ENCODE measurements at regions not wholly inside any gene's neighbourhood (a gene's known extent, or its start where the extent isn't known, plus 50 kb on each side); places are given as distances from the start of the nearest gene placed in this dataset.

DNA sequence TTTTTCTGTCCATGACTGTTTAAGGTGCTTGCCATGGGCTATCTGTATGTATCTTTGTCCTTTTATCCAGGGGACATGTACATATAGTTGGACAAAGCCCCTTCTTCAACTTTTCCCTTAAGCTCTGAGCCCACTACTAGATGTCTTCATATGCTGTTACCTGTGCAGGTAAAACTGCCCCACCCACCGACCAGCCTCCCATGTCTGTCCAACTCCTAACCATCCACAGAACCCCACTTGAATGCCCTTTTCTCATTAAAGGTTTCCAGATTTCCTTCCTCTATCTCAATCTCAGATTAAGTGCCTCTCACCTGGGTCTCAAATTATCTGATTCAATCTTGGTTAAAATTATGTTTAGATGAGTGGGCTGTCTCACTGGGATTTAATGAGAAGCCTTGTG, 136.3 kb downstream of the RNASET2 start:
- Histone ChIP-seq H3K4me3 (no peak overlapping the region), H3K27ac (no peak overlapping the region), H3K36me3 (no peaks in the 10 kb centered on the region), H3K4me1 (no peaks in the 10 kb centered on the region), H3K27me3 (no peaks in the 10 kb centered on the region), H3K9me3 (no peaks in the 10 kb centered on the region)
- TF ChIP-seq EP300 (IDR thresholded peaks at IDR 0.05) = no peak
- TF ChIP-seq, protein P1, sequence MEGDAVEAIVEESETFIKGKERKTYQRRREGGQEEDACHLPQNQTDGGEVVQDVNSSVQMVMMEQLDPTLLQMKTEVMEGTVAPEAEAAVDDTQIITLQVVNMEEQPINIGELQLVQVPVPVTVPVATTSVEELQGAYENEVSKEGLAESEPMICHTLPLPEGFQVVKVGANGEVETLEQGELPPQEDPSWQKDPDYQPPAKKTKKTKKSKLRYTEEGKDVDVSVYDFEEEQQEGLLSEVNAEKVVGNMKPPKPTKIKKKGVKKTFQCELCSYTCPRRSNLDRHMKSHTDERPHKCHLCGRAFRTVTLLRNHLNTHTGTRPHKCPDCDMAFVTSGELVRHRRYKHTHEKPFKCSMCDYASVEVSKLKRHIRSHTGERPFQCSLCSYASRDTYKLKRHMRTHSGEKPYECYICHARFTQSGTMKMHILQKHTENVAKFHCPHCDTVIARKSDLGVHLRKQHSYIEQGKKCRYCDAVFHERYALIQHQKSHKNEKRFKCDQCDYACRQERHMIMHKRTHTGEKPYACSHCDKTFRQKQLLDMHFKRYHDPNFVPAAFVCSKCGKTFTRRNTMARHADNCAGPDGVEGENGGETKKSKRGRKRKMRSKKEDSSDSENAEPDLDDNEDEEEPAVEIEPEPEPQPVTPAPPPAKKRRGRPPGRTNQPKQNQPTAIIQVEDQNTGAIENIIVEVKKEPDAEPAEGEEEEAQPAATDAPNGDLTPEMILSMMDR (IDR thresholded peaks at IDR 0.05) = no peak
- no peak for TF ChIP-seq POLR2A (IDR thresholded peaks at IDR 0.05)
- 89 to 95% methylated on average over 1 of the region's 1 CpG for WGBS, 2 donors
- DNase-seq (ENCODE audit: low spot score in 2 of 2) = no peak

DNA sequence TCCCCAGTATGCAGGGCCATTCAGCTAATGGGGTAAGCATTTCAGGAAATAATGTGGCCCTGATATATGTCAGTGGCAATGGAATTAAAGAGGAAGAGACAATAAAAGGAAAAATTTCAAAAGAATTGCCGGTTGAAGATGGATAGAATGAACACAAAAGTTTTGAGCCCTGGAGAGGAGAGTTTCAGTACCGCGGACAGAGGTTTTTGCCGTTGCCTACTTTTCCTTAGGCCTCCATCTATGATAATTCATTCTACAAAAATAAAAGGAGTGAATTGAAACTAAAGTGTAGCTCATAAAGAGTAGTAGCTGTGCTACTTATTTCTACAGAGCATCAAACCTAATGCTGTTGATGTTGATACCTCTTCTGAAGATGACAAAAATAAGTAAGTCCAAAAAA, 140.7 kb downstream of the RNASET2 start:
- H3K4me1 ChIP-seq = no peaks in the 10 kb centered on the region
- 59 to 63% methylated on average over 4 of the region's 4 CpGs for WGBS, 2 donors

DNA sequence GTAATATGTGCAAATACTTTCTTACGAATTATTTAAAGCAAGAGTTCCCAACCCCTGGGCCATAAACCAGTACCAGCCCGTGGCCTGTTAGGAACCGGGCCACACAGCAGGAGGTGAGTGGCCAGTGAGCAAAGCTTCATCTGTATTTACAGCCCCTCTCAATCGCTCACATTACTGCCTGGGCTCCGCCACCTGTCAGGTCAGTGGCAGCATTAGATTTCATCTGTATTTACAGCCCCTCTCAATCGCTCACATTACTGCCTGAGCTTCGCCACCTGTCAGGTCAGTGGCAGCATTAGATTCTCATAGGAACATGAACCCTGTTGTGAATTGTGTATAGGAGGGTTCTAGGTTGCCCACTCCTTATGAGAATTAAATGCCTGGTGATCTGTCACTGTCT, 142.0 kb downstream of the RNASET2 start:
- H3K4me3 ChIP-seq = no peak overlapping the region
- no peak overlapping the region for H3K27ac ChIP-seq
- no peaks in the 10 kb centered on the region for H3K36me3 ChIP-seq
- DNase-seq (ENCODE audit: low spot score in 2 of 2) = no peak
- H3K4me1 ChIP-seq = no peaks in the 10 kb centered on the region
- WGBS, 2 donors = 58 to 70% methylated on average over 7 of the region's 7 CpGs
- H3K27me3 ChIP-seq = no peaks in the 10 kb centered on the region
- TF ChIP-seq POLR2A (IDR thresholded peaks at IDR 0.05) = no peak
- TF ChIP-seq, protein P1 (IDR thresholded peaks at IDR 0.05) = no peak
- TF ChIP-seq EP300 (IDR thresholded peaks at IDR 0.05) = no peak
- H3K9me3 ChIP-seq = no peaks in the 10 kb centered on the region

More for the DNA sequence above, 140.7 kb downstream of the RNASET2 start:
- TF ChIP-seq, protein P1 (IDR thresholded peaks at IDR 0.05) = no peak
- TF ChIP-seq POLR2A (IDR thresholded peaks at IDR 0.05) (no peak), EP300 (IDR thresholded peaks at IDR 0.05) (no peak)
- no peaks in the 10 kb centered on the region for H3K27me3 ChIP-seq
- H3K9me3 ChIP-seq = no peaks in the 10 kb centered on the region
- no peak overlapping the region for H3K27ac ChIP-seq
- no peaks in the 10 kb centered on the region for H3K36me3 ChIP-seq
- no peak overlapping the region for H3K4me3 ChIP-seq
- DNase-seq (ENCODE audit: low spot score in 2 of 2) = no peak

DNA sequence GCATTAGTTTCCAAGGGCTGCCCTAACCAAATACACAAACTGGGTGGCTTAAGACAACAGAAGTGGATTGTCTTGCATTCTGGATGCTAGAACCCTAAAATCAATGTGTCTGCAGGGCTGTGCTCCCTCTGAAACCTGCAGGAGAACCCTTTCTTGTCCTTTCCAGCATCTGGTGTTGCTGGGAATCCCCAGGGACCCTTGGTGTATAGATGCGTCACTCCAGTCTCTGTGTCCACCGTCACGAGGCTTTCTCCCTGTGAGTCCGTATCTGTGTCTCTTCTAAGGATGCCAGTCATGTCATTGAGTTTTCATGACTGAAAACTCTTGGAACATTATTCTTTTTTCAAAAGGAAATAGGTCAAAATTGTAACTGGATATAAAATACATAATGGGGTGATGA, 142.9 kb downstream of the RNASET2 start:
- peaks cover 0 to 2% (median 0%) of the 10 kb centered on the region in 4 donors for H3K9me3 ChIP-seq
- H3K27ac ChIP-seq = no peak overlapping the region
- WGBS, 2 donors = 90 to 91% methylated on average over 4 of the region's 4 CpGs
- no peaks in the 10 kb centered on the region for H3K4me1 ChIP-seq
- TF ChIP-seq, protein P1 (IDR thresholded peaks at IDR 0.05) = no peak
- TF ChIP-seq EP300 (IDR thresholded peaks at IDR 0.05) (no peak), POLR2A (IDR thresholded peaks at IDR 0.05) (no peak)
- DNase-seq (ENCODE audit: low spot score in 2 of 2) = no peak
- H3K4me3 ChIP-seq = no peak overlapping the region
- H3K27me3 ChIP-seq = no peaks in the 10 kb centered on the region
- H3K36me3 ChIP-seq = no peaks in the 10 kb centered on the region

DNA sequence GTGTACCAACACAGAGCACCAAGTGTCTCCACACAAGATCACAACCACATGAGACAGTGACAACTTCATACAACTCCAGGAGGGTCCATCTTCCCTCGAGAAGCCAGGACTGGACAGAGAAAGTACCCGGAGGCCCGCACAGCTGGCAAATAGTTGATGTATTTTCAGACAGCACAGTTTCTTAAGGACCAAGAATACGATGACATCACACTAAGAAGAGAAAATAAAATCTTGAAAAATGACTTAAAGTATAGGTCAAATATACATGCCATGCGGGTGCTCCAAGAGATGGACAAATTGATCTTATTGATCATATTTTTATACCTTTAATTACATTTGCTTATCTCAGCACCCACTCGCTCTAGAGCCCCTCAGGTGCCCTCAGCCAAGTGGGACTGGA, 145.5 kb downstream of the RNASET2 start:
- no peak overlapping the region for H3K27ac ChIP-seq
- H3K27me3 ChIP-seq = no peaks in the 10 kb centered on the region
- TF ChIP-seq EP300 (IDR thresholded peaks at IDR 0.05) (no peak), POLR2A (IDR thresholded peaks at IDR 0.05) (no peak)
- TF ChIP-seq, protein P1 (IDR thresholded peaks at IDR 0.05) = no peak
- no peak overlapping the region for H3K4me3 ChIP-seq
- 90 to 93% methylated on average over 6 of the region's 6 CpGs for WGBS, 2 donors
- peaks cover 0 to 26% (median 6%) of the 10 kb centered on the region in 4 donors for H3K9me3 ChIP-seq
- no peaks in the 10 kb centered on the region for H3K36me3 ChIP-seq
- H3K4me1 ChIP-seq = no peaks in the 10 kb centered on the region
- no peak for DNase-seq (ENCODE audit: low spot score in 2 of 2)

Data from tibial nerve (tissue), 4 donors.